Common myeloid progenitor, CD34-positive (primary cell): ENCODE measurements at regions not wholly inside any gene's neighbourhood (a gene's known extent, or its start where the extent isn't known, plus 50 kb on each side); places are given as distances from the start of the nearest gene placed in this dataset.

Source experiments
- CTCF ChIA-PET: fragments of 350-600 bp; sonication (Branson Sonifier 250); formaldehyde crosslinking; loops from one replicate; lab custom pipeline; 2021; ENCODE audit warnings: antibody characterized with exemption; lab: Charles Lee
- POLR2A ChIA-PET: fragments of 350-600 bp; sonication (Branson Sonifier 250); formaldehyde crosslinking; loops from one replicate; lab custom pipeline; 2021; ENCODE audit warnings: antibody characterized with exemption; lab: Charles Lee
- DNase-seq, 3 donors: peaks; one replicate each; pipeline versions ENCODE4 v3.0.0 to v3.0.0-alpha.2; 2013
- H3K27ac ChIP-seq, 2 experiments: 1 replicate in 1 of 2; 2 replicates in 1 of 2; pipeline ENCODE4 v1.7.0; 2013; ENCODE audit warnings: inconsistent platforms in 2 of 2, low read length in 2 of 2, mild to moderate bottlenecking in 2 of 2, low read depth in 1 of 2, moderate library complexity in 1 of 2; ENCODE audit not compliant: severe bottlenecking in 2 of 2, insufficient read depth in 1 of 2, poor library complexity in 1 of 2
- H3K27me3 ChIP-seq, 5 experiments: replicated peaks in 2 of 5; 1 replicate in 3 of 5; 2 replicates in 2 of 5; pipeline versions ENCODE4 v1.6.1 to v1.7.0; 2013; ENCODE audit warnings: low read length in 4 of 5, mild to moderate bottlenecking in 2 of 5, moderate library complexity in 2 of 5, inconsistent platforms in 1 of 5; ENCODE audit not compliant: insufficient read depth in 5 of 5, control insufficient read depth in 4 of 5
- H3K36me3 ChIP-seq, 4 experiments: 1 replicate in 2 of 4; 2 replicates in 2 of 4; pipeline versions ENCODE4 v1.6.1 to v1.7.0; 2013; ENCODE audit warnings: low read length in 3 of 4, control low read depth in 1 of 4, mild to moderate bottlenecking in 1 of 4; ENCODE audit not compliant: control insufficient read depth in 4 of 4, insufficient read depth in 4 of 4
- H3K4me1 ChIP-seq, 4 experiments: 1 replicate in 3 of 4; 2 replicates in 1 of 4; pipeline versions ENCODE4 v1.6.1 to v1.7.1; 2013; ENCODE audit warnings: low read length in 3 of 4, mild to moderate bottlenecking in 3 of 4, control low read depth in 1 of 4, inconsistent platforms in 1 of 4, moderate library complexity in 1 of 4; ENCODE audit not compliant: control insufficient read depth in 4 of 4, insufficient read depth in 4 of 4; ENCODE audit errors: control extremely low read depth in 1 of 4
- H3K4me3 ChIP-seq, 7 experiments: 1 replicate in 4 of 7; 2 replicates in 3 of 7; pipeline versions ENCODE4 v1.5.1 to v1.7.0; 2013; ENCODE audit warnings: mild to moderate bottlenecking in 7 of 7, low read length in 6 of 7, moderate library complexity in 6 of 7, inconsistent platforms in 2 of 7, low read depth in 2 of 7, control low read depth in 1 of 7; ENCODE audit not compliant: insufficient read depth in 4 of 7, control insufficient read depth in 1 of 7; ENCODE audit errors: extremely low read depth in 1 of 7
- H3K9me3 ChIP-seq, 5 experiments: 1 replicate in 4 of 5; 2 replicates in 1 of 5; pipeline versions ENCODE4 v1.6.1 to v1.7.1; 2013; ENCODE audit warnings: low read length in 4 of 5, mild to moderate bottlenecking in 2 of 5, inconsistent platforms in 1 of 5, low read depth in 1 of 5, moderate library complexity in 1 of 5; ENCODE audit not compliant: control insufficient read depth in 4 of 5, insufficient read depth in 2 of 5; ENCODE audit errors: control extremely low read depth in 1 of 5
- WGBS: methylation state at CpG from one replicate; pipeline ENCODE4 v1.1.5; 2013; ENCODE audit not compliant: insufficient coverage; 5-methylcytosine and 5-hydroxymethylcytosine counted together

GRCh38 chr1:188867614-188868013, 1610.0 kb downstream of the BRINP3 start:
- POLR2A ChIA-PET, result no interaction called here
- CTCF ChIA-PET, result no interaction called here
- no peak for DNase-seq
- Histone ChIP-seq H3K4me1 (no peaks in the 10 kb centered on the region), H3K36me3 (no peaks in the 10 kb centered on the region), H3K27me3 (no peaks in the 10 kb centered on the region), H3K9me3 (no peaks in the 10 kb centered on the region), H3K4me3 (no peak overlapping the region), H3K27ac (no peak overlapping the region)

DNA sequence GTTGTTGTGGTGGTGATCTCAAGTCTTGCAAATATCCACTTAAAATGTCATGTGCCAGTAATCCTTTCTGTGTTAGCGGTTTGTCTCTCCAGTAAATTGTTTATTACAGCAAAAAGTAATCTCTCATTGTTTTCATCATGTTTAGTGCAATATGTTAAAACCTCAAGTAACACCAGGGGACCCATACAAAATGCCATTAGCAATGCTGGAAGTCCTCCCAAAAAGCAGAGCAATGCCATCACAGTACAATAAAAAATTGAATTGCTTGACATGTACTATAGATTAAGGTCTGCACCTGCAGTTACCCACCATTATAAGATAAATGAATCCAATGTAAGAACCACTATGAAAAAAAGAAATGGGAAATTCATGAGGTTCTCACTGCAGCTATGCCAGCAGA, 1606.5 kb downstream of the BRINP3 start:
- POLR2A ChIA-PET, result no interaction called here
- H3K4me1 ChIP-seq, result no peaks in the 10 kb centered on the region
- DNase-seq, result no peak
- no CpG with 5 or more reads among the region's 1 CpG for WGBS
- no peaks in the 10 kb centered on the region for H3K27me3 ChIP-seq
- no peak overlapping the region for H3K27ac ChIP-seq
- H3K36me3 ChIP-seq, result no peaks in the 10 kb centered on the region
- CTCF ChIA-PET, result no interaction called here
- no peak overlapping the region for H3K4me3 ChIP-seq
- no peaks in the 10 kb centered on the region for H3K9me3 ChIP-seq

DNA sequence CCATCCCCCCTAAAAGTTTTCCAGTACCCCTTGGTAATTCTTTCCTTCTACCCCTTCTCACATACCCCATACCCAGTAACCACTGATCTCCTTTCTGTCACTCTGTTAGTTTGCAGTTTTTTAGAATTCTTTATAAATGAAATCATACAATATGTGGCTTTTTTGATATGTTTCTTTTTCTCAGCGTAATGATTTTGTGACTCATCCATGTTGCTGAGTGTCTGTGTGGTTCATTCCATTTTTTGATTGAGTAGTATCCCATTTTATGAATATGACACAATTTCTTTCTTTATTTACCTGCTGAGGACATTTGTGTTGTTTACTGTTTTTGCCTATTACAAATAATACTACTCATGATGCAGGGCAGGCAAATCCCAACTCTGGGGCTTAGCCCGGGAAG, 1605.3 kb downstream of the BRINP3 start:
- Histone ChIP-seq H3K36me3 (no peaks in the 10 kb centered on the region), H3K27ac (no peak overlapping the region), H3K9me3 (no peaks in the 10 kb centered on the region), H3K4me1 (no peaks in the 10 kb centered on the region), H3K27me3 (no peaks in the 10 kb centered on the region), H3K4me3 (no peak overlapping the region)
- no CpG with 5 or more reads among the region's 2 CpGs for WGBS
- DNase-seq, result no peak
- POLR2A ChIA-PET, result no interaction called here
- CTCF ChIA-PET, result no interaction called here

- H3K27me3 ChIP-seq, result no peaks in the 10 kb centered on the region
- no peak overlapping the region for H3K4me3 ChIP-seq
- H3K36me3 ChIP-seq, result no peaks in the 10 kb centered on the region
- POLR2A ChIA-PET, result no interaction called here
- peak in 1 of 3 donors; percentile 7 for DNase-seq
- H3K9me3 ChIP-seq, result peaks cover 0 to 1% (median 0%) of the 10 kb centered on the region in 5 experiments
- no peaks in the 10 kb centered on the region for H3K4me1 ChIP-seq
- no CpG with 5 or more reads among the region's 2 CpGs for WGBS
- CTCF ChIA-PET, result no interaction called here
- H3K27ac ChIP-seq, result no peak overlapping the region
Measured at GRCh38 chr1:188877668-188878067, 1600.0 kb downstream of the BRINP3 start.

DNA sequence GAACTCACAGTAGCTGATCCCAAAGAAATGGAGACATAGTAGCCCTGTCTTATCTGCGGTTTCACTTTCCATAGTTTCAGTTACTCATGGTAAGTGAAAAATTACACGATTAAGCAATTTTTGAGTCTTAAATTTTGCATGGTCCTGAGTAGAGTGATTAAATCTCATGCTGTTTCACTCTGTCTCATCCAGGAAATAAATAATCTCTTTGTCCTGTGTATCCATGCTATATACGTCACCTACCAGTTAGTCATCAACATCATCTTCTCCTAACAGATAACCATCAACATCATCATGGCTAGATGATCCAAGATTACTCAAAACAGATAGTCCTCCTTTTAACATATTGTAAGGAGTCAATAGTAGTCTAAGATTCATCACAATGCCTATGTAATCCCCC, 1589.3 kb downstream of the BRINP3 start:
- Histone ChIP-seq H3K4me1 (no peaks in the 10 kb centered on the region), H3K36me3 (no peaks in the 10 kb centered on the region), H3K27ac (no peak overlapping the region), H3K4me3 (no peak overlapping the region), H3K27me3 (no peaks in the 10 kb centered on the region), H3K9me3 (no peaks in the 10 kb centered on the region)
- no peak for DNase-seq
- CTCF ChIA-PET, result no interaction called here
- WGBS, result no CpG with 5 or more reads among the region's 3 CpGs
- POLR2A ChIA-PET, result no interaction called here

GRCh38 chr1:188889166-188889565, 1588.5 kb downstream of the BRINP3 start:
- Histone ChIP-seq H3K4me3 (no peak overlapping the region), H3K36me3 (no peaks in the 10 kb centered on the region), H3K27me3 (no peaks in the 10 kb centered on the region), H3K4me1 (no peaks in the 10 kb centered on the region), H3K27ac (no peak overlapping the region), H3K9me3 (no peaks in the 10 kb centered on the region)
- no peak for DNase-seq
- POLR2A ChIA-PET, result no interaction called here
- 100% methylated on average over 3 of the region's 7 CpGs for WGBS
- CTCF ChIA-PET, result no interaction called here

DNA sequence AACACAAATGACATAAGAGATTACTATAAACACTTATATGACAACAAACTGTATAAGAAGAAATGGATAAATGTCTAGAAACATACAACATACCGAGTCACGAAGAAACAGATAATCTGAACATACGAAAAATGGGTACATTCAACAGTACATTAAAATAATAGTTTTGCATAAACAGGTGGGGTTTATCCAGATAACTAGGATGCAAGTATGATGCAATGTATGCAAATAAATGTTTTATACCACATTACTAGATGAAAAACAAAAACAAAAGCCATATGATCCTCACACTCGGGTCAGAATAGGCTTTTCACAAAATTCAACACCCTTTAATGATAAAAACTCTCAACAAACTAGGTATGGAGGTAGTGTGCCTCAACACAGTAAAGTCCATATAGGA, 1585.7 kb downstream of the BRINP3 start:
- WGBS, result no CpG with 5 or more reads among the region's 4 CpGs
- no peak for DNase-seq
- POLR2A ChIA-PET, result no interaction called here

More for the DNA sequence above, 1585.7 kb downstream of the BRINP3 start:
- Histone ChIP-seq H3K4me3 (no peak overlapping the region), H3K36me3 (no peaks in the 10 kb centered on the region), H3K9me3 (no peaks in the 10 kb centered on the region), H3K4me1 (no peaks in the 10 kb centered on the region), H3K27ac (no peak overlapping the region), H3K27me3 (no peaks in the 10 kb centered on the region)
- CTCF ChIA-PET, result no interaction called here
